Fibroblast of mammary gland (primary cell): ENCODE measurements at regions not wholly inside any gene's neighbourhood (a gene's known extent, or its start where the extent isn't known, plus 50 kb on each side); places are given as distances from the start of the nearest gene placed in this dataset.

ENCODE experiments used
- DNase-seq: peaks from one replicate; pipeline ENCODE4 v3.0.0-alpha.2; 2010; ENCODE audit warnings: low read depth
- H3K4me3 ChIP-seq: 2 replicates; pipeline ENCODE4 v1.5.1; 2011; ENCODE audit warnings: low read depth, mild to moderate bottlenecking, low read length, moderate library complexity; ENCODE audit not compliant: control insufficient read depth
- CTCF ChIP-seq: conservative IDR thresholded peaks from 2 replicates; pipeline ENCODE4 v1.5.1; 2011; ENCODE audit warnings: low read depth, low read length, inconsistent platforms; ENCODE audit not compliant: control insufficient read depth, insufficient read depth

- TF ChIP-seq CTCF, result no peak
- H3K4me3 ChIP-seq, result no peak overlapping the region
- DNase-seq, result no peak
Measured at GRCh38 chr1:239218301-239218700, 168.1 kb upstream of the CHRM3 start.

- no peak for DNase-seq
- no peak overlapping the region for H3K4me3 ChIP-seq
- no peak for TF ChIP-seq CTCF
Measured at GRCh38 chr1:239212811-239213220, 173.6 kb upstream of the CHRM3 start.

DNA sequence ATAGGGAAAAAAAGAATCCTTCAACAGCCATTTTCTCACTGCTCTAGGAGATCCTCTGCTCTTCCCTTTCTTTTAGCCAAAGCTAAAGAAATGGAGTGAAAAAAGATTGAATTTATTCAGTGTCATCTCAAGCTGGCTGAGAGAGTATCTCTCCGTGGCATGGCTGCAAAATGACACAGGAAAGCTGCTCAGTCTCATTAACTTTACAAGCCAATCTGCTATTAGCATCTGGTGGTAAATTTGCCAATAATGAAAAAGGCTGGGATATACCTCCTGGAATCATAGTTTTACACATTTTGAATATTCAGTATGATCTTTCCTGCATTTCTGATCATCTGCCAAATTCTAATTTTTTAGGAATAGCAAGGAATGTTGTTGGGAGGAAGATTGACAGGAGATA, 176.8 kb upstream of the CHRM3 start:
- H3K4me3 ChIP-seq, result no peak overlapping the region
- TF ChIP-seq CTCF, result no peak
- no peak for DNase-seq

GRCh38 chr1:239204401-239204800, 182.0 kb upstream of the CHRM3 start:
- H3K4me3 ChIP-seq, result no peak overlapping the region
- DNase-seq, result no peak
- TF ChIP-seq CTCF, result no peak

GRCh38 chr1:239197871-239198270, 188.5 kb upstream of the CHRM3 start:
- TF ChIP-seq CTCF, result no peak
- H3K4me3 ChIP-seq, result no peak overlapping the region
- no peak for DNase-seq

GRCh38 chr1:239189998-239190512, 196.3 kb upstream of the CHRM3 start:
- no peak overlapping the region for H3K4me3 ChIP-seq
- DNase-seq, result no peak
- no peak for TF ChIP-seq CTCF

DNA sequence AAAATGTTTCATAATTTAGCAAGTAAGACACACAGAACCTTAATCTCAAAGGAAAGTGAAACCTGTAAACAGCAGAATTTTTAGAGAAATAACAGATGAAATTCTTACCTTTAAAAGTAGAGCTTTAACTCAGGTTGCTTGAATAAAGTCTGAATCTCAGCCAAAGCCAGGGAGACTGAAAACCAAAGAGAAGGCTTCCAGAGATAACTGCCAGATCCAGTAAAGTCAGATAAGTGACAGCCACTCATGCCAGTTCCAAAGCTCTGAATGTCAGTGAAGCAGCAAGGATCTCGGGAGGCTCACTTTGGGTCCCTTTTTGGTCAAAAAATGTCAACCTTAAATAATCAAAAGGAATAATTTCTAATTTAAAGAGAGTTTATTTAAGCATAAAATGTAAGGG, 199.9 kb upstream of the CHRM3 start:
- H3K4me3 ChIP-seq, result no peak overlapping the region
- no peak for DNase-seq
- no peak for TF ChIP-seq CTCF
